Umbilical cord (tissue), 1 donor: ENCODE measurements at regions not wholly inside any gene's neighbourhood (a gene's known extent, or its start where the extent isn't known, plus 50 kb on each side); places are given as distances from the start of the nearest gene placed in this dataset.

Source experiments
- DNase-seq: peaks from one replicate; pipeline ENCODE4 v3.0.0-alpha.2; 2015; ENCODE audit warnings: low spot score

DNA sequence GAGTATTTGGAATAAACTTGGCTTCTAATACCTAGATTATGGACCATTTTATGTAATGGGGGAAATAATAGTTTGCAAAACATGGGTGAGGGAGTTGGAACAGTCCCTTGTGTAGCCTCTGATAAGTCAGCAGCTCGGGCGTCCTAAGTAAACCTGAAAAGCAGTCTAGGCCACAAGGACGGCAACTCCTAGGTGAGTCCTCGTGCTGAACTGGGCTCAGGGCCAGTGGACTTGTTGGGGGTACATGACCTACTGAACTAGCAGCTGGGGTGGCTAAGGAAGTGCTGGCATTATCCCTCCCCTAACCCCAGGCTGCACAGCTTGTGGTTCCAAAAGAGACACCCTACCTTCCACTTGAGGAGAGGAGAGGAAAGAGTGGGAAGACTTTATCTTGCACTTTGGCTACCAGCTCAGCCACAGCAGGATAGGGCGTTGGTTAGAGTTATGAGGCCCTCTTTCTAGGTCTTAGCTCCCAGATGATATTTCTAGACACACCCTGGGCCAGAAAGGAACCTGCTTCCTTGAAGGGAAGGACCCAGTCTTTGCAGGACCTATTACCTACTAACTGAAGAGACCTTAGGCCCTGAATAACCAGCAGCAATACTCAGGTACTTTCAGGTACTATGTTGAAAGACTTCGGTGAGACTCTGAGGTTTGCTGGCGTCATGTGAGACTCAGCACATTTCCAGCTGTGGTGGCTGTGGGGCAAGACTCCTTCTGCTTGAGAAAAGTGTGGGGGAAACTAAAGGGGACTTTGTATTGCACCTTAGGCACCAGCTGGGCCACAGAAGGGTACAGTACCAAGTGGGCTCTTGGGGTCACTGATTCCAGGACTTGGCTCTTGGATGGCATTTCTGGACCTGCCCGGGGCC lies 71.0 kb downstream of the AQP4 start:
- no peak for DNase-seq

DNA sequence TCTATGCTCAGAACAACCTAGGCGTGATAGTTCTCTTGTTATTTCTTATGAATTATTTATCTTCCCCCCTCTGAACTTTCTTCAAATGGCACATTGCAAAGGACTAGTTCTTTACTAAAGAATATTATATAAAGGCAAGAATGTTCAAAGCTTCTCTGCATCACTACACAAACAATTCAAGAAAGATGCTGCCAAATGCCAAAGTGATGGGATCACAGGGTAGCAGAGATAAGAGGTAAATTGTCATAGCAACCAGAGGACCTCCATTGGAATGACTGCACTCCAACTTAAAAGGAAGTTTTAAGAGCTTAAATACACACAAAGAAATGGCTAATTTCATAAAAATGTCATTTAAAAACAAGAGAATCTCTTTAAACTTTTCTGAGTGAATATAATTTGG lies 72.8 kb downstream of the AQP4 start:
- DNase-seq = peak; percentile 45

DNA sequence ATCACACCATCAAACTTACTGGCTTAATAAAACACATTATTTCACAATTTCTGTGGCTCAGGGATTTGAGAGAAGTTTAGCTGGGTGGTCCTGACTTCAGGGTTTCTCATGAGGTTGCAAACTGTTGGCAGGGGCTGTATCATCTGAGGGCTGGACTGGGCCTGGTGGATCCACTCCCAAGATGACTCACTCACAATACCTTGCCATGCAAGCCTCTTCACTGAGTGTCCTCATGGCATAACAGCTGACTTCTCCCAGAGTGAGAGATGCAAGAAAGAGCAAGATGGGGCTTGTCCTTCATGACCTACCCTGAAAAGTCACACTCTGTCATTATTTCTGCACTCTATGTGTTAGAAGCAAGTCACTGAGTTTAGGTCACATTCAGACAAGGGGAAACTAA lies 73.8 kb downstream of the AQP4 start:
- no peak for DNase-seq

DNA sequence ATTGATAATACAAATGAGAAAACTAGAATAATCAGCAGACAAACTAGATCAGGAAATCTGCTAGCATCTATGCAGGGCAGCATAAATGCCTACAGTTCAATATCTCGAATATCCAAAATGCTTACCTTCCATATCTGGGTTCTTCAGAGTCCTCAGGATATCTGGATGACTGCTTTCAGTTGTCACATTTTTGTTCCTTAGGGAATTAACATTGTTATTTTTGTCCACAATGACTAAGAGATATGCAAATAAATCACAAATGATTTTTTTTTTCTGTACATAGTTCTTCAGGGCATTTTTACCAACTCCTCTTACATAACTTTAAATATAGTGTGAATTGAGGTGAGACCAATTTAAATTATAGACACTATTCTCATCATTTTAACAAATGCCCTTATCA lies 80.9 kb downstream of the AQP4 start:
- no peak for DNase-seq

DNA sequence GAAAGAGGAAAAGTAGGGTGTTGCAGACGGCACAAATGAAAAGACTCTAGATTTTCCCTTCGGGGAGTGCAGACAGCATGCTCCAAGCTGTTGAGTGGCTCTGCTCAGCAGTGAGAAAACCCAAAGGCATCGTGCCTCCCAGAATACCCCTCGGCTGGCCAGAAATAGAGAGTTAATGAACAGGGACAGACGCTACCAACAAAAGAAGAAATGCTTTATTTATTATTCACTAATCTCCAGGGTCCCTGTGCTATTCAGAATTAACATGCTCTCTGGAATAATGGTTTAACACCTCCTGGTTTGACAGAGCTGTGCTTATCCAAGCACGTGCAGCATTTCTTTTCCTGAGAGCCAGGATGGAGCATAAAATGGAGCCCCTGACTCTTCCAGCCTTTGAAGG lies 82.3 kb downstream of the AQP4 start:
- no peak for DNase-seq

DNA sequence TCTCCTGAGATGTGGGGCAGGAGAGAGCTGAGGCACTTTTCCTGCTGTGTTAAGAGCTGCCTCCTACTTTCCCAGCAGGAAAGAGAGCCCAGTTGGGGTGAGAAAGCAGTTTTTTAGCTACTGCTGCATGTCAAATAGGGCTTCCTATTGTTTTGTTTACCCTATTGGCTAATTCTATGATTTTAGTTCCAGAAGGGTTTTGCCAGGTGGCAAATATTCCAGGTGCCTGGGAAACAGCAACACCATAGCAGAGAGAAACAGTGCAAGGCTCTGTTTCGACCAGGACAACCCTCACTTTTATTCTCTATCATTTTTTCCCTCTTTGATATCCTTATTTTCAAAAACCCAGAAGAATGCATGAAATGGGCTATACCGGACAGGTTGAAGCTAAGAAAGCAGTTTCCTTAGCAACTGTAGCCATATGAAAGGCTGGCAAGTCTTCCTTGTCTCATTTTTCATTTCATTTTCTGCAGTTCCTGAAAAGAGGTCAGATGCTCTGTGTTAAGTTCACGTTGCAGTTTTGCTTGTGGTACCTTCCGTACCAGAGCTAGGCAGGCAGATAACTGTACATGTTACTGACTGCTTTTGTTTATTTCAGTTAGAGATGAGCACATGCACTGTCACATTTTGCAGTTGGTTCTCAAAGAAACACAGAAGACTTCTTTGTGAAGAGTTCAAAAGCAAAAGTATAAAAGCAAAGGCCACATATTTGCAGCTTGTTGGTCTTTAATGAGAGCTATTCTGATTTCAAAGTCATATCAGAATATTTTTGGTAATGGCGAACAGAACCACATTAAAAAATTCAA lies 84.8 kb downstream of the AQP4 start:
- no peak for DNase-seq

DNA sequence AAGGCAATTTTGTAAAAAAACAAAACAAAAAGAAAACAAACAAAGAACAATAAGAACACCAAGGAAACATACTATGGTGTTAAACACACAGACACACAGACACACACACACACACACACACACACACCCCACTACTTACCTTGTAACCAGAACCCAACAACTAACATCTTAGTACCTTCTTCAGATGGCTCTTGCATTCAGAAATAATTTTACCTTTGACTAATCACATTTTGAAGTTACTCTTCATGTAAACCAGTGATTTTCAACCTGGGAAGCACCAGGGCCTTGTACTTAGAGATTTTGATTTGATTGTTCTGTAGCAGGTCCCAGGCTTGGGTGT lies 87.5 kb downstream of the AQP4 start:
- DNase-seq = no peak

DNA sequence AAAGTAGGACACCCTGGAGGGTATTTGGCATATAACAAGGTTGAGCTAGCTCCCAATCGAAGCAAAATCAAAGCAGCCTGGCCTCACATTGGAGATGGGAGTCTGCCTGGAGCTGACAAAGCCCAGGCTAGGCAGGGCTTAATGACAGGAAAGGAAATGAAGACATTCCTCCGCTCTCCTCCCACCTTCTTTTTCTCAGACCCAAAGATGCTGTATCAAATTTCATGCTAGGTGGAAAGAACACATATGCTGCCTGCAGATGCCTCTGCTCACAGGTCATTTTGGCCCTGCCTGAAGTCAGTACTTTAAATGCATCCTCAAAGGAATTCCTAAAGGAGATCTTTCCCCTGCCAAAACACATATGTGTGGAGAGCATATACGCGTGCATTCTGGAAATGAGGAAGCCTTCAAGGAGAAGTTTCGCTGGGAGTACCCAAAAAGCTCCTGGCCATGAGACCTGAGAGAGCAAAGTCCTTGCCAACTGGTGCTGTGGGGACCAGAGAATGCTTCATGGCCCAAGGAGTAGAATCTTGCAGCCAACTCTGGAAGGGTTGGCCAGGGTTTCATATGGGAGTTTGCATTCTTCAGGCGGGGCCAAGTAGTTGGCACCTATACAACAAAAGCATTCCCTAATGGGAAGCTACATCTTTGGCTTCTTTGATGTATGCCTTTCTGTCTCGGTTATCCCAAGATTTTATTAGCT lies 88.0 kb downstream of the AQP4 start:
- DNase-seq = peak; percentile 58

DNA sequence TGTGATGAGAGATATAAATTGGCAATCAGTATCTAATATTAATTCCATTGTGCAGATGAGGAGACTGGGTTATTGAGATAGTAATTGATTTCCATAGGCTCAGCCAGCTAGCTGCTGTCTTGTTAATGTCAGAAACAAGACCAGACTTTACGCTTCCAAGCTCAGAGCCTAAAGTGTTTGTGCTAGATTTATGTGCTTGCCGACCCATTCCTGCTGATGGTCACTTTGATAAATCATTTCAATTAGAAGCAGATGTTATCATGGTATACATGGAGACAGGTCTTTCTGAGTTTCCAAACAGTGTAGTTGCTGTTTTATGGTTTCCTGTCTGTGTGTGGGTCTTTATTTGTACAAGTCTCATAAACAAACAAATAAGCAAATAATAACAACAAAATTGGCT lies 92.8 kb downstream of the AQP4 start:
- DNase-seq = no peak

DNA sequence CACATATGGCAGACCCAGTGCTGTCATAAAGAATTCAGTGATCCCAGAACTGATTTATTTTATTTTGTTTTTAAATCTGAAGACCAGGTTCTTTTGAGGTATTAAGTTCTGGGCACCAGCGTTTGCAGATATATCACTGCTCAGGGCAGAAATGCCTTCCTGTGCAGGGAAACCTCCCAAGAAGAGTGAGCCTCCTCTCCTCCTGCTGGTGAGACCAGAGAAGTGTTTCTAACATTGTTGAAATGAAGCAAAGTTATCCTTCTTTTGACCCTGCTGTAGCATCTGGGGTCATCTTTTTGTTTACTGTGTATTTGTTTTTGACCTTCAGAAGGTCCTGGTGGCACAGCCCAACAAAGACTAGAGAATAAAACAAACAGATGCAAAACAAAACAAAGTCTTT lies 94.0 kb downstream of the AQP4 start:
- no peak for DNase-seq

DNA sequence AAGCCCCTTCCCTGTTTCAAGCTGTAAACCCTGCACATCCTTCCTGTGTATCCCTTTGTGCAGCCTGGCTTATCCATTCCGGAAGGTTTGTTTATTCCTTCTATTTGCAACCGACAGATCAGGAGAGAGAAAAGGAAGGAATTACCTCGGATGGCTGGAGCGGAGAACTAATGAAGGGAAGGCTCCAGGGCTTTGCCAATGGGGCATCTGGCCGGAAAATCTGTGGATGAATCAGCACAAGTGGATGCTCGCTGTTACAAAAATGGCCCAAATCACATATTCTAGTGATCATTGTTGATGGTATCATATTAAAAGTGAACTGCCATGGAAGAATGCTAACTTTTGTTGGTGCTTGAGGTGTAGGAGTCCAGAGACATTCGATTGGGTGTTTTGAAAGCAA lies 97.1 kb downstream of the AQP4 start:
- no peak for DNase-seq

DNA sequence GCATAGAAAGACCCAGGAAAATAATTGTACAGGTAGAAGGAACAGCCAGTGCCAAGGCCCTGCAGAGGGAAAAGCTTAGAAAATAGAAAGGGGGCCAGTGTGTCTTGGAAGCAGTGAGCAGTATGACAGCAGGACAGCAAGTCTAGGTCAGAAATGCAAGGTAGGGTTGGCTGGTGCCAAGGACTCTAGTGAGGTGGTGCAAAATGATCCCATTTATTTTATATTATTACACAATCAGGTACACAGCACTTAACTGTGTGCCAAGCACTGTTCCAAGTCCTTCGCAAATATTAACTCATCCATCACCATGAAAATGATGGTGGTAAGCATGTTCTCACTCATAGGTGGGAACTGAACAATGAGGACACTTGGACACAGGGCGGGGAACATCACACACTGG lies 100.0 kb downstream of the AQP4 start:
- DNase-seq = no peak

DNA sequence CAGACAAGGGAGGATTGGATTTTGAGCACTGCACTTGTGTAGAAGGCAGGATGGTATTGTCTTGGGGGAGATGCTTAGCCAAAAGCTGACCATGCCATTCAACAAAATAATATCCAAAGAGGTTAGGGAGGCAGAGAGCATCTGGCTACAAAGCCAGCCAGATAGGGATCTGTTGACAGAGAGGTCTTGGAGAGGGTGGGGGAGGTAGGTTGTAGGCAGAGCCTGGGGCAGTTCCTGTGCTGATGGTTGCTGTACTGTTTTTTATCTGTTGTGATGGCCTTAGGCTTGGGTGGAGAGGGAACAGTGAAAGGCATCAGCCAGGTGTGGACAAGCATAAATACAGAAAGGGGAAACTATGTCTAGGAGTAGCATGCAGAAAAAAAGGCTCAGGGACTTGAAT lies 100.9 kb downstream of the AQP4 start:
- no peak for DNase-seq

DNA sequence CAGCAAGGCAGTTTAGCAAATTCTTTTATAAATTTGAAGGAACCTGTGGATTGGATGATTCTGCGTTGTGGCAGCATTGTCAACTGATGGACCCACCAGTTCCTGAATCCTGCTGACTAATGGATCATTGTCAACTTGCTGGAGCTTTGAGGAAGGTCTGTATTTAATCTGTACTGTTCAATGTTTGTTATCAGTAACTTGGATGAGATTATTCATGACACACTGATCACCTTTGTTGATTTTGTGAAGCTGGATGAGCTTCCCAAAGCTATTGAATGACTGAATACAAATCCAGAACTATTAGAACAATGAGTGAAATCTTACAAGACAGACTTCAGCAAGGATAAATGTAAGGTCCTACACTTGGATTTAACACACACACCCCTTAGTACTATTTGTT lies 101.3 kb downstream of the AQP4 start:
- DNase-seq = no peak

DNA sequence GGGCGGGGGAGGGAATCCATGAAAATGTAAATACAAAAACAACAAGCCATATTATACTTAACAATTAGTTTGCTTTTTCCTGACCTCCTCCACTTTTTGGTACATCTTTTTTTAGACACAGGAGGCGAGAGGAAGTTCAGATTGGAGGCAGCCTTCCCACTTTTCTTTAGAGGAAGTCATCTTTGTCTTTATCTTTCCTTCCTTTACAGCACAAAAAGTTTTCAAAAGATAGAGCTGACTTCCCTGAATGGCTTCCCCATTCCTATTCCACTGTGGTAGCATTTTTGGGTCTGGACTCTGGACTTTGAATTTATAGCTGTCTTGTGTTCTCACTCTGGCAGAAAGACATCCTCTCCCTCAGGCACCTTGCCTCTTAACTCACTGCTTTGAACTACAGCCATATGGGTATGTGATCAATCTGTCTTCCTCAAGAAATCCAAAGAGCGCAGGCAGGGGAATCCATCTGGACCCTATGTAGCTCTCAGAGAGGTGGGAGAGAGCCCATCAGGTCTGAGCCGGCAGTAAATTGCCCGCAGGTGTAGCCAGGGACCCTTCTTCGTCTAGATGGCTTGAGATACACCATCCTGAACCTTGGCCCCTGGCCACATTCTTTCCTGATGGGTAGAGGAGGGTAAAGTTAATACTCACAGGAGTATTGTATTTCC lies 101.9 kb downstream of the AQP4 start:
- DNase-seq = no peak

DNA sequence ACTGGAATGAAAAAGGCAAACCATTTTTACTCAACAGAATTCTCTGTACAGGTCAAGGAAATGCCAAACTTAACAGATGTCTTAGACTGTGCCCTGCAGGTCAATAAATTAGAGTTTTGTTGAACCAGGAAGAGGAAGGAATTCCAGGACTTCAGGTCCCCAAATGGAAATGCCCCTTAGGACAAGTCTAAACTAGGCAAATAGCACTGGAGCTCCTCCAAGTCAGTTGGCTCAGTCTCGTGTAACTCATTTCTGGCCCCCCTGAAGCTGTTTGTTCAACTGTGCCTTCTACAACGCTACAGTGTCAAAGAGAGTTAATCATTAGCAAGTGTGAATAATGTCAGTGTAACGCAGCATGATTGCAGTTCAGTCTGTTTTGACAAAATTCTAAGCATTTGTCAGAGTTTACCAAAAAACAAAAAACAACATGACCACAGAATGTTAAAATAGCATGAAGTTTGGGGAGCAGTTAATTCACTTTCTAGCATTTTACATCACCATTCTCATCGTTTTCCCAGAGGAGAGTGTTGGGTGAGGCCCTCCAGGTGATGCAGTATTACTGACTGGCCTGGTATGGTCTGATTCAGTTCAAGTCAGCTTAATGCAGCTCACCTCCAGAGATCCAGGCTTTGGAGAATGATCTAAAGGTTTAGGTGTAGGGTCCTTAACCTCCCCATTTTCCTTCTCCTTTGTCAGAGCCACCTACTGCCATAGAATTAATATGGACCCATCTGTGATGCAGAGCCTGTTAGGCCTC lies 108.1 kb downstream of the AQP4 start:
- DNase-seq = no peak

DNA sequence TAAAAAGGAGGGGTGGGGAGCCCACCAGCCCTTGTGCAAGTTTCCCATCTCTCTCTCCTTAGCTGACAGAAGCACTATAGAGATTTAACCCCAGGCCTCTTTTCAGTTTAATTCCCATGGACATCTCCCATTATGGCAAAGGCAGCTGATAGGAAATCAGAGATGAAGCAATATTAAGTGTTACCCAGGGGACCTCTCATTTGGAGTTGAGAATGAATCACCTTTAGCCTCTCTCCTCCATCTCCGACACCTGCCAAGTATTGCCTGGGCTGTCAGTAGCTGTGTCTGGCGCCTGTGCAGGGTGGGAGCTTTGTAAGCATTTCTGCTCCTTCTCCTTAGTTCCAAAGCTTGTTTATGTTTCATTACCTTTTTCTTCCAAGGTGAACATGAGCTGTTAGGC lies 109.0 kb downstream of the AQP4 start:
- DNase-seq = no peak

DNA sequence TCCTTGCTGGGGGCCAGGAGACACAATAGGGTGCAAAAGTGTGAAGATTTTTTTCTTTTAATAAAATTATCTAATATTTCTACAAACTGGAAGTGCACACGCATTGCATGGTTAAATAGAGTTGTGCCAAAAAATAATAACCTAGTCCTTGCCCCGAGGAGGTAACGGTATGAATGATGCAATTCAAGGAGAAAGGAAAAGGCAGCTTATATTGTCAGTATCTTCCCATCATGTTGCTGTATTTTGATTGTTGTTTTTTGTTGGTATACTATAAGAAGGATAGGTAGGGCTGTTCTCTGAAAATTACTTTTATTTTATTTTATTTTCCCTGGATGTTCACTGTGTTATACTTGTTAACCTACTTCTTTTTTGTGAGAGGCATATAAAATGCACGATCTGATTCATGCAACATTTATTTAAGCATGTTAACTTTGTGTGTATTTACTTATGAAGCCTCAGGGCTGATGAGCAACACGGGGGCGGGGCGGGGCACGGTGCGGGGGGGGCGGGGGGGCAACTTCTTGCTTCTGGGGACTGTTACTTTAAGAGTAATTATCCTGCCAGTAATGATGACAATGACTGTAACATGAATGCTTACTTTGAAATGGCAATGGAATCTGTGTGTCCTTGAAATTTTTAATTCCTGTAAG lies 118.6 kb downstream of the AQP4 start:
- DNase-seq = no peak

DNA sequence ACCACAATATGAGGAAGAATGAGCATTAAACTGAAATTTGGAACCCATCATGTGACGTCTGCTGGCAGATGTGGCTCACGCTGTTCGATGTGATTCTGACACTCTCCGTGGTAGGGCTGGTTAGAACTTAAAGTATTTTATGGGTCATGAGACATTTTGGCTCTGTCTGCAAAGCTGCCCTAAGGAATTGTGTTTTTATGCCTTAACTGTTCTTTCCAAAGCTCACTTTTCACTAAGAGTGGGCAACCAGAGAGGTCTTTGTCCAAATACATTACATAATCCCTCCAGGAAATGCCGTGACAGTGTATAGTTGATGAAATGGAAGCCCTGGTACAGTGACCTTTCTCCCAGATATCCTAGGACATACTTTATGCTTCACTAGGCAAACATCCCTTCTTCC lies 119.1 kb downstream of the AQP4 start:
- no peak for DNase-seq

DNA sequence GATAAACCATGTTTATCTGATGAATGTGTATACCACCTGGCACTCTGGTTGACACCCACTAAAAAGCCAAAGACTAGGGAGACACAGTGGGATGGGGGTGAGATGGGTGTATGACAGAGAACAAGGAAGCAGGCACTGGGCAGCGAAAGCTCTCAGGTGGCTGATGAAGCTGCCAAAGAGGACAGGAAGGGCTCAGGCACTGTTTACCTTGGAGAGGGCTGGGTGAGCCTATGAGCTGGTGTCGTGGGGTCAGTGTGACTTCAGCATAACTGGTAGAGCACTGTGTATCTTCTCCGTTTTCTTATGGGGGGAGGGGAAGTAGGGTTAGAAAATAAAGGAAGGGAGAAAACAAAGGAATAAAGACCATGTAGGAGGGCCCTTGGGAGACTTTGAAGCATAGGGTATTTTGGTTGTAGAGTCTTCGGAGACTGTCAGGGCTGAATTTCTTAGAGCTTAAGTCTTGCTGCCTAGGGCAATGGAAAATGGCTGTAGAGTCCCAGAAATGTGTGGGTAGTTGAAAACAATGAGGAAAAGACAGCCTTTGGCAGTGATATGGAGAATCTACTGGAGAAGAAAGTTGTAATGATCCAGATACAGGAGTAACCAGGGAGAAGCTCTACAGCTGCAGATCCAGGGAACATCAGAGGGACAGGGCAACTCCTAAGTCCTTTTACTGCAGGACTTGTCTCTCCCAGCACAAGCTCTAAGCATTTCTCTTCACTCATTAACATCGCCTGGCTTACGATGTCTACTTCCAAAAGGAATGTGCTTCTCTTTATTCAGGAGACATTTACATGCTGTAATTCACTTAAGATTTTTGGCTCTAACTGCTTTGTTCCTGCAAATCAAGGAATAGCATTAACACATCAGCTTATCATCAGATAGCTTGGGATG lies 120.0 kb downstream of the AQP4 start:
- no peak for DNase-seq
